K562 (cell line): ENCODE measurements at regions not wholly inside any gene's neighbourhood (a gene's known extent, or its start where the extent isn't known, plus 50 kb on each side); places are given as distances from the start of the nearest gene placed in this dataset.

Experiments used
- ATAC-seq: fragments of 200-7000 bp; cut with Tn5 transposase; 3 replicates; pipeline ENCODE4 v1.9.1; 2020; ENCODE audit warnings: moderate library complexity
- BruUV-seq: library from RNA; stranded (reverse); fragments of 400-500 nt; replicated peaks from 2 replicates; lab custom pipeline; 2021; lab: Mats Ljungman, UMichigan
- CTCF ChIA-PET: fragments of 300-600 bp; formaldehyde crosslinking; extraction: SDS; loops from one replicate; lab custom pipeline; 2021; ENCODE audit warnings: low intra/inter-chr PET ratio; lab: Yijun Ruan, JAX
- POLR2A ChIA-PET: fragments of 300-600, 350-650 bp; sonication (Branson Sonifier 250); formaldehyde crosslinking; extraction: SDS; loops from one replicate; lab custom pipeline; 2021; ENCODE audit warnings: antibody characterized with exemption, inconsistent platforms; lab: Yijun Ruan, JAX
- DNase-seq, 4 experiments: peaks; one replicate each; pipeline versions ENCODE4 v3.0.0 to v3.0.0-alpha.2; 2011 to 2018; ENCODE audit warnings: low spot score in 3 of 4, mixed read lengths in 3 of 4; ENCODE audit errors: extremely low read depth in 1 of 4
- FAIRE-seq: peaks from 2 replicates; lab custom pipeline; 2011; peaks lifted over from hg19 to GRCh38; lab: Jason Lieb, UNC
- H2AFZ ChIP-seq: 2 replicates; pipeline ENCODE4 v1.6.0; 2011; ENCODE audit warnings: low read depth, low read length, control low read depth, inconsistent platforms
- H3K27ac ChIP-seq: fragments of 200-600 bp; 3 replicates; pipeline ENCODE4 v1.8.0; 2011; ENCODE audit warnings: low read depth, mild to moderate bottlenecking, control low read depth, inconsistent platforms, low read length, moderate library complexity, mixed read lengths; ENCODE audit errors: extremely low read depth
- H3K27me3 ChIP-seq, 2 experiments: fragments of 300-600 bp in 1 of 2; 2 replicates in 1 of 2; 3 replicates in 1 of 2; pipeline versions ENCODE4 v1.6.0 to v1.8.0; 2011; ENCODE audit warnings: inconsistent platforms in 2 of 2, low read length in 2 of 2, mild to moderate bottlenecking in 1 of 2, mixed read lengths in 1 of 2, moderate library complexity in 1 of 2; ENCODE audit not compliant: control insufficient read depth in 2 of 2, insufficient read depth in 2 of 2
- H3K36me3 ChIP-seq: fragments of 300-600 bp; 3 replicates; pipeline ENCODE4 v1.8.0; 2011; ENCODE audit warnings: mild to moderate bottlenecking, low read length, inconsistent platforms; ENCODE audit not compliant: control insufficient read depth, insufficient read depth
- H3K4me1 ChIP-seq, 2 experiments: fragments of 200-600 bp in 1 of 2; replicated peaks in 1 of 2; 2 replicates in 1 of 2; 3 replicates in 1 of 2; pipeline versions ENCODE4 v1.5.1 to v1.8.0; 2011; ENCODE audit warnings: inconsistent platforms in 2 of 2, low read length in 2 of 2, mild to moderate bottlenecking in 1 of 2, mixed read lengths in 1 of 2, moderate library complexity in 1 of 2; ENCODE audit not compliant: control insufficient read depth in 2 of 2, insufficient read depth in 2 of 2
- H3K4me2 ChIP-seq: 2 replicates; pipeline ENCODE4 v1.6.1; 2011; ENCODE audit warnings: low read length, control low read depth, inconsistent platforms, mixed read lengths; ENCODE audit not compliant: insufficient read depth
- H3K4me3 ChIP-seq: fragments of 200-600 bp; sonication (generic), shearing (Covaris generic); 2 replicates; pipeline ENCODE4 v1.5.1; 2016; ENCODE audit warnings: control low read depth, inconsistent platforms
- H3K79me2 ChIP-seq: fragments of 200-600 bp; 3 replicates; pipeline ENCODE4 v1.8.0; 2011; ENCODE audit warnings: low read length, inconsistent platforms; ENCODE audit not compliant: control insufficient read depth, insufficient read depth
- H3K9ac ChIP-seq, 2 experiments: 2 replicates each; pipeline versions ENCODE4 v1.6.0 to v1.6.1; 2011; ENCODE audit warnings: low read depth in 2 of 2, low read length in 2 of 2, control low read depth in 1 of 2, inconsistent platforms in 1 of 2, mild to moderate bottlenecking in 1 of 2, mixed read lengths in 1 of 2; ENCODE audit not compliant: insufficient read depth in 1 of 2
- H3K9me1 ChIP-seq: one replicate; pipeline ENCODE4 v1.6.0; 2011; ENCODE audit warnings: inconsistent platforms, mild to moderate bottlenecking, low read length, moderate library complexity; ENCODE audit not compliant: control insufficient read depth, insufficient read depth
- H3K9me3 ChIP-seq: replicated peaks from 2 replicates; pipeline ENCODE4 v1.5.1; 2011; ENCODE audit warnings: low read depth, low read length, inconsistent platforms; ENCODE audit not compliant: control insufficient read depth, insufficient read depth
- H4K20me1 ChIP-seq: replicated peaks from 2 replicates; pipeline ENCODE4 v1.6.1; 2011; ENCODE audit warnings: low read length, inconsistent platforms, mixed read lengths; ENCODE audit not compliant: control insufficient read depth, insufficient read depth
- HDGF ChIP-seq: fragments of 450-650 bp; IDR thresholded peaks from 2 replicates; pipeline ENCODE4 v1.6.1; 2016
- MIER1 ChIP-seq: fragments of 450-650 bp; IDR thresholded peaks from 2 replicates; pipeline ENCODE4 v1.6.1; 2016; ENCODE audit warnings: antibody characterized with exemption, mild to moderate bottlenecking, low read depth
- NFE2 ChIP-seq: IDR thresholded peaks from 2 replicates; pipeline ENCODE4 v1.6.1; 2014; ENCODE audit warnings: antibody characterized with exemption, low read depth
- PCBP2 ChIP-seq: fragments of 200-400 bp; formaldehyde crosslinking; IDR thresholded peaks from 2 replicates; pipeline ENCODE4 v1.6.1; 2018; ENCODE audit warnings: low read length, low read depth, mild to moderate bottlenecking, moderate library complexity; ENCODE audit not compliant: poor library complexity, severe bottlenecking
- RBM25 ChIP-seq: fragments of 200-400 bp; formaldehyde crosslinking; IDR thresholded peaks from 2 replicates; pipeline ENCODE4 v1.6.1; 2018; ENCODE audit warnings: low read length, low read depth, moderate library complexity; ENCODE audit not compliant: severe bottlenecking
- SNIP1 ChIP-seq: fragments of 450-650 bp; IDR thresholded peaks from 2 replicates; pipeline ENCODE4 v1.7.1; 2017; ENCODE audit warnings: low read depth, mild to moderate bottlenecking
- SP1 ChIP-seq: sonication (generic); formaldehyde crosslinking; IDR thresholded peaks from 2 replicates; pipeline ENCODE4 v1.8.1; 2022; ENCODE audit warnings: mild to moderate bottlenecking, missing genetic modification reagents
- TEAD4 ChIP-seq, 2 experiments: sonication (generic) in 1 of 2; formaldehyde crosslinking in 1 of 2; IDR thresholded peaks; 2 replicates each; pipeline versions ENCODE4 v1.6.1 to v1.8.0; 2012 to 2022; ENCODE audit warnings: borderline replicate concordance in 1 of 2, inconsistent platforms in 1 of 2, low read length in 1 of 2, mild to moderate bottlenecking in 1 of 2, missing genetic modification reagents in 1 of 2
- TRIM28 ChIP-seq: fragments of 450-650 bp; IDR thresholded peaks from 2 replicates; pipeline ENCODE4 v1.6.1; 2017
- ZNF263 ChIP-seq: sonication (generic); formaldehyde crosslinking; IDR thresholded peaks from 2 replicates; pipeline ENCODE4 v1.8.0; 2022; ENCODE audit warnings: mild to moderate bottlenecking, missing genetic modification reagents, borderline replicate concordance
- ZNF76 ChIP-seq: fragments of 250-450 bp; sonication (Bioruptor Pico); IDR thresholded peaks from 2 replicates; pipeline ENCODE4 v1.4.0; 2020; ENCODE audit warnings: mild to moderate bottlenecking, moderate library complexity, borderline replicate concordance
- WGBS: fragments of 100-300 bp; shearing (Covaris generic); methylation state at CpG from one replicate; pipeline ENCODE4 v1.1.6; 2016; ENCODE audit warnings: low coverage, mixed read lengths; ENCODE audit not compliant: insufficient coverage; ENCODE audit errors: missing lambda C conversion rate; 5-methylcytosine and 5-hydroxymethylcytosine counted together
- in situ Hi-C: fragments of 300-500 bp; cut with MboI; formaldehyde crosslinking; loops from 4 replicates; pipeline ENCODE4 v1.15.0; 2018; ENCODE audit warnings: inconsistent platforms, mixed read lengths
- intact Hi-C: fragments of 100-400 bp; cut with micrococcal nuclease; formaldehyde crosslinking; loops from 2 replicates; pipeline ENCODE4 v1.14.2; 2022
- TF ChIP-seq, protein P1 (sequence below): fragments of 250-450 bp; sonication (Bioruptor Pico); IDR thresholded peaks from 2 replicates; pipeline ENCODE4 v1.8.0; 2022; ENCODE audit warnings: moderate library complexity, mild to moderate bottlenecking, inconsistent platforms
- TF ChIP-seq, protein P2 (sequence below): sonication (generic); formaldehyde crosslinking; IDR thresholded peaks from 2 replicates; pipeline ENCODE4 v1.8.1; 2023; ENCODE audit warnings: missing genetic modification reagents, mild to moderate bottlenecking, borderline replicate concordance
- TF ChIP-seq, protein P3 (sequence below): sonication (generic); formaldehyde crosslinking; IDR thresholded peaks from 2 replicates; pipeline ENCODE4 v1.8.0; 2022; ENCODE audit warnings: mild to moderate bottlenecking, missing genetic modification reagents, borderline replicate concordance
- TF ChIP-seq, protein P4 (sequence below): fragments of 450-650 bp; IDR thresholded peaks from 2 replicates; pipeline ENCODE4 v1.6.1; 2018; ENCODE audit warnings: mild to moderate bottlenecking, low read depth; ENCODE audit not compliant: partially characterized antibody

DNA sequence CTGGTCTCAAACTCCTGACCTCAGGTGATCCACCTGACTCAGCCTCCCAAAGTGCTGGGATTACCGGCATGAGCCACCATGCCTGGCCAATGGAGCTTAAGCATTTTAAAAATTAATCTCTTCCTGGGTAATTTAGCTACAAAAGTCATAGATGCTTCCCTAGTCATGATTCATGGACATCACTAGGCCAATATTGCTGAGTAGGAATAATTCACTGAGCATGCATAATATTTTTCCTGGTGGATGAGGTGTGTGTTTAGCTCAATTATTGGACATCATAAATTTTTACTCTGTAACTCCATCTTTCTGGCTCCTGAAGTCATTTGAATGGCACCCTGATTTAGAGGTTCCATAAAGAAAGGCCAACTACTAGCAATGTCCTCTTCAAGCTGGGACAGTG lies 512.9 kb upstream of the AGTR1 start:
- Histone ChIP-seq H3K27me3 (no peaks in the 10 kb centered on the region), H3K9ac (no peak overlapping the region), H3K79me2 (no peaks in the 10 kb centered on the region), H3K4me3 (no peak overlapping the region), H3K9me3 (no peaks in the 10 kb centered on the region), H2AFZ (no peak overlapping the region), H3K36me3 (no peaks in the 10 kb centered on the region), H3K9me1 (no peaks in the 10 kb centered on the region), H3K27ac (no peak overlapping the region), H4K20me1 (no peaks in the 10 kb centered on the region), H3K4me1 (no peaks in the 10 kb centered on the region), H3K4me2 (no peak overlapping the region)
- 0% methylated on average over 1 of the region's 1 CpG for WGBS
- ChIA-PET CTCF (no interaction called here), POLR2A (no interaction called here)
- no TSS peak for BruUV-seq
- ATAC-seq (no peak), FAIRE-seq (no peak), DNase-seq (no peak)
- intact Hi-C loops (no loop called here), in situ Hi-C loops (no loop called here)
- TF ChIP-seq, protein P1, sequence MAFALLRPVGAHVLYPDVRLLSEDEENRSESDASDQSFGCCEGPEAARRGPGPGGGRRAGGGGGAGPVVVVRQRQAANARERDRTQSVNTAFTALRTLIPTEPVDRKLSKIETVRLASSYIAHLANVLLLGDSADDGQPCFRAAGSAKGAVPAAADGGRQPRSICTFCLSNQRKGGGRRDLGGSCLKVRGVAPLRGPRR (CRISPR knock-in tag): no peak
- no peak for TF ChIP-seq ZNF76 (CRISPR knock-in tag)
- TF ChIP-seq TRIM28: no peak
- TF ChIP-seq TEAD4 (IDR thresholded peaks at IDR 0.05; ENCODE audit: low read length): no peak
- TF ChIP-seq TEAD4 (CRISPR knock-in tag; IDR thresholded peaks at IDR 0.05; ENCODE audit: borderline replicate concordance): no peak
- TF ChIP-seq PCBP2: no peak
- TF ChIP-seq MIER1: no peak
- no peak for TF ChIP-seq NFE2
- TF ChIP-seq RBM25: no peak
- TF ChIP-seq, protein P2, sequence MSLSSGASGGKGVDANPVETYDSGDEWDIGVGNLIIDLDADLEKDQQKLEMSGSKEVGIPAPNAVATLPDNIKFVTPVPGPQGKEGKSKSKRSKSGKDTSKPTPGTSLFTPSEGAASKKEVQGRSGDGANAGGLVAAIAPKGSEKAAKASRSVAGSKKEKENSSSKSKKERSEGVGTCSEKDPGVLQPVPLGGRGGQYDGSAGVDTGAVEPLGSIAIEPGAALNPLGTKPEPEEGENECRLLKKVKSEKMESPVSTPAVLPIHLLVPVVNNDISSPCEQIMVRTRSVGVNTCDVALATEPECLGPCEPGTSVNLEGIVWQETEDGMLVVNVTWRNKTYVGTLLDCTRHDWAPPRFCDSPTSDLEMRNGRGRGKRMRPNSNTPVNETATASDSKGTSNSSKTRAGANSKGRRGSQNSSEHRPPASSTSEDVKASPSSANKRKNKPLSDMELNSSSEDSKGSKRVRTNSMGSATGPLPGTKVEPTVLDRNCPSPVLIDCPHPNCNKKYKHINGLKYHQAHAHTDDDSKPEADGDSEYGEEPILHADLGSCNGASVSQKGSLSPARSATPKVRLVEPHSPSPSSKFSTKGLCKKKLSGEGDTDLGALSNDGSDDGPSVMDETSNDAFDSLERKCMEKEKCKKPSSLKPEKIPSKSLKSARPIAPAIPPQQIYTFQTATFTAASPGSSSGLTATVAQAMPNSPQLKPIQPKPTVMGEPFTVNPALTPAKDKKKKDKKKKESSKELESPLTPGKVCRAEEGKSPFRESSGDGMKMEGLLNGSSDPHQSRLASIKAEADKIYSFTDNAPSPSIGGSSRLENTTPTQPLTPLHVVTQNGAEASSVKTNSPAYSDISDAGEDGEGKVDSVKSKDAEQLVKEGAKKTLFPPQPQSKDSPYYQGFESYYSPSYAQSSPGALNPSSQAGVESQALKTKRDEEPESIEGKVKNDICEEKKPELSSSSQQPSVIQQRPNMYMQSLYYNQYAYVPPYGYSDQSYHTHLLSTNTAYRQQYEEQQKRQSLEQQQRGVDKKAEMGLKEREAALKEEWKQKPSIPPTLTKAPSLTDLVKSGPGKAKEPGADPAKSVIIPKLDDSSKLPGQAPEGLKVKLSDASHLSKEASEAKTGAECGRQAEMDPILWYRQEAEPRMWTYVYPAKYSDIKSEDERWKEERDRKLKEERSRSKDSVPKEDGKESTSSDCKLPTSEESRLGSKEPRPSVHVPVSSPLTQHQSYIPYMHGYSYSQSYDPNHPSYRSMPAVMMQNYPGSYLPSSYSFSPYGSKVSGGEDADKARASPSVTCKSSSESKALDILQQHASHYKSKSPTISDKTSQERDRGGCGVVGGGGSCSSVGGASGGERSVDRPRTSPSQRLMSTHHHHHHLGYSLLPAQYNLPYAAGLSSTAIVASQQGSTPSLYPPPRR (CRISPR knock-in tag): no peak
- TF ChIP-seq, protein P3, sequence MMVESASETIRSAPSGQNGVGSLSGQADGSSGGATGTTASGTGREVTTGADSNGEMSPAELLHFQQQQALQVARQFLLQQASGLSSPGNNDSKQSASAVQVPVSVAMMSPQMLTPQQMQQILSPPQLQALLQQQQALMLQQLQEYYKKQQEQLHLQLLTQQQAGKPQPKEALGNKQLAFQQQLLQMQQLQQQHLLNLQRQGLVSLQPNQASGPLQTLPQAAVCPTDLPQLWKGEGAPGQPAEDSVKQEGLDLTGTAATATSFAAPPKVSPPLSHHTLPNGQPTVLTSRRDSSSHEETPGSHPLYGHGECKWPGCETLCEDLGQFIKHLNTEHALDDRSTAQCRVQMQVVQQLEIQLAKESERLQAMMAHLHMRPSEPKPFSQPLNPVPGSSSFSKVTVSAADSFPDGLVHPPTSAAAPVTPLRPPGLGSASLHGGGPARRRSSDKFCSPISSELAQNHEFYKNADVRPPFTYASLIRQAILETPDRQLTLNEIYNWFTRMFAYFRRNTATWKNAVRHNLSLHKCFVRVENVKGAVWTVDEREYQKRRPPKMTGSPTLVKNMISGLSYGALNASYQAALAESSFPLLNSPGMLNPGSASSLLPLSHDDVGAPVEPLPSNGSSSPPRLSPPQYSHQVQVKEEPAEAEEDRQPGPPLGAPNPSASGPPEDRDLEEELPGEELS (CRISPR knock-in tag): no peak
- no peak for TF ChIP-seq HDGF
- TF ChIP-seq SNIP1: no peak
- TF ChIP-seq ZNF263 (CRISPR knock-in tag): no peak
- no peak for TF ChIP-seq SP1 (CRISPR knock-in tag)
- TF ChIP-seq, protein P4, sequence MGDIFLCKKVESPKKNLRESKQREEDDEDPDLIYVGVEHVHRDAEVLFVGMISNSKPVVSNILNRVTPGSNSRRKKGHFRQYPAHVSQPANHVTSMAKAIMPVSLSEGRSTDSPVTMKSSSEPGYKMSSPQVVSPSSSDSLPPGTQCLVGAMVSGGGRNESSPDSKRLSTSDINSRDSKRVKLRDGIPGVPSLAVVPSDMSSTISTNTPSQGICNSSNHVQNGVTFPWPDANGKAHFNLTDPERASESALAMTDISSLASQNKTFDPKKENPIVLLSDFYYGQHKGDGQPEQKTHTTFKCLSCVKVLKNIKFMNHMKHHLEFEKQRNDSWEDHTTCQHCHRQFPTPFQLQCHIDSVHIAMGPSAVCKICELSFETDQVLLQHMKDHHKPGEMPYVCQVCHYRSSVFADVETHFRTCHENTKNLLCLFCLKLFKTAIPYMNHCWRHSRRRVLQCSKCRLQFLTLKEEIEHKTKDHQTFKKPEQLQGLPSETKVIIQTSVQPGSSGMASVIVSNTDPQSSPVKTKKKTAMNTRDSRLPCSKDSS: no peak
